Stimulated activated CD4-positive, alpha-beta T cell treated with anti-CD3 and anti-CD28 coated beads, Interleukin-4, amount 100 ng/mL, for 48 hours (primary cell): ENCODE measurements at regions not wholly inside any gene's neighbourhood (a gene's known extent, or its start where the extent isn't known, plus 50 kb on each side); places are given as distances from the start of the nearest gene placed in this dataset.
A peak's percentile ranks its signal among the peaks of the same experiment; 100 is the strongest.
"Not testable (repeated sequence)": the region's sequence is repeated elsewhere in the genome, so short reads cannot be mapped to it uniquely, and the experiment has no call there.

Source experiments
- DNase-seq, 2 donors: peaks; one replicate each; pipeline ENCODE4 v3.0.0-alpha.2; 2020; ENCODE audit warnings: low read depth in 2 of 2

GRCh38 chr16:13336907-13337881, 435.8 kb downstream of the SHISA9 start:
- not testable (repeated sequence) for DNase-seq

GRCh38 chr16:13338044-13338443, 436.6 kb downstream of the SHISA9 start:
- DNase-seq = no peak

GRCh38 chr16:13342675-13343074, 441.3 kb downstream of the SHISA9 start:
- DNase-seq = no peak

DNA sequence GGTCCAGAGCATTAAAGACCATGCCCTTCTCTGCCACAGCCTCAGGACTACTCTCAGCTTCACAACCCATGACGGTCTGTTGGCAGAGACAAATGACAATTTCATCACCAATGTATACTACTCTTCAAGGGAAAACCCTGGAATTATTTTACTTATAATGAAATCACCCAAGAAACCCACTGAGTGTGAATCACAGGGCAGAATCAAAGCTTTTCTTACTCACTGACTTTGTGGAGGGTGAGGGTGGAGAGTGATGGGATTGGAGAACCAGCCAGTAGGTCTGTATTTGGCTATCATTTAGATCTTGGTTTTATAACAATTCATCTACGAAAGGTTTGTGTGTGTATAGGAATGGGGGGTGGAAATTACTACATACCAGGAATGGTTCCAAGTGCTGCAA, 442.6 kb downstream of the SHISA9 start:
- no peak for DNase-seq

DNA sequence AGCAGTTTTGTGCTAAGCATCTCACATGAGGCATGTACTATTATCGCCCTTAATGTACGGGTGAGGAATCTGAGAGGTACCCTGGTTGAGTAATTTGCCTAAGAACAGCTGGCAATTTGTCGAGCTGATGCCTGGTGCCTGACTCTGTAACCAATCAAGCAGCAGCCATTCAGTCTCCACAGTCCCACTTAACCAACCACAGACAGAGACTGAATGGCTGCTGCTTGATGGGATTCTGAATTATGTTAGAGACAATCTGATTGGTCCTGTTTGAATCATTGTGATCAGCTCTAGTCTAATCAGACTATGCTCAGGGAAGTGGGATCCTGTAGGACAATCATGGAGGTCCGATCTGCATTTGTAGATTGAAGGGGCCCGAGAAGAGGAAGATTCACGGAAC, 447.0 kb downstream of the SHISA9 start:
- no peak for DNase-seq

DNA sequence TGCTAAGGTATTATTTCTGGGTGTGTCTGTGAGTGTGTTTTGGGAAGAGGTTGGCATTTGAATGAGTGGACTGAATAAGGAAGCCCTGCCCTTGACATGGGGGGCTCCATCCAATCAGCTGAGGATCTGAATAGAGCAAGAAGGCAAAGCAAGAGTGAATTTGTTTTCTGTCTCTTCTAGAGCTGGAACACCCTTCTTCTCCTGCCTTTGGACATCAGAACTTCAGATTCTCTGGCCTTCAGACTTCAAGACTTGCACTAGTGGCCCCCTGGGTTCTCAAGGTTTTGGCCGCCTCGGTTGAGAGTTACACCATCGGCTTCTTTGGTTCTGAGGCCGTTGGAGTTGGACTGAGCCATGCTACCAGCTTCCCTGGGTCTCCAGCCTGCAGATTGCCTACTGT, 448.6 kb downstream of the SHISA9 start:
- DNase-seq = no peak

DNA sequence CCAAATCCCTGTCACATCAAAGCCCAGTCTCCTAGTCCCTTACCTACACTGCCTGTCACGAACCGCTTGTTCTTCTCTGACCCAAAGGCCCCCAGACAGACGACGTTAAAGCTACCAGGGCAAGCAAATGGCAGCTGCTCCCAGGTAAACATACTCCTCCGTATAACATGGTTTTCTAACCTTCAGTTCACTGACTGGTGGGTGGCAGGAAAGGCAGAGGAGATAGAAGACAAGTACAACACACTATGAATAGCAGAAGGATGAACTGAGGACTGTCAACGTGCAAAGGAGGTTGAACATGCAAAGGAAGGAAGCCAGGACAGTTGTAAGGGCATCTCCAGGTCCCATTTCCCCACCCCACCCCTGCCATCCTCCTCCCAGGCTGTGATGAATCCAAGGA, 449.8 kb downstream of the SHISA9 start:
- no peak for DNase-seq

GRCh38 chr16:13351601-13352217, 450.3 kb downstream of the SHISA9 start:
- DNase-seq = no peak

- DNase-seq = not testable (repeated sequence)
Measured at GRCh38 chr16:13352796-13353195, 451.4 kb downstream of the SHISA9 start.

- DNase-seq = not testable (repeated sequence)
Measured at GRCh38 chr16:13357842-13358241, 456.4 kb downstream of the SHISA9 start.

DNA sequence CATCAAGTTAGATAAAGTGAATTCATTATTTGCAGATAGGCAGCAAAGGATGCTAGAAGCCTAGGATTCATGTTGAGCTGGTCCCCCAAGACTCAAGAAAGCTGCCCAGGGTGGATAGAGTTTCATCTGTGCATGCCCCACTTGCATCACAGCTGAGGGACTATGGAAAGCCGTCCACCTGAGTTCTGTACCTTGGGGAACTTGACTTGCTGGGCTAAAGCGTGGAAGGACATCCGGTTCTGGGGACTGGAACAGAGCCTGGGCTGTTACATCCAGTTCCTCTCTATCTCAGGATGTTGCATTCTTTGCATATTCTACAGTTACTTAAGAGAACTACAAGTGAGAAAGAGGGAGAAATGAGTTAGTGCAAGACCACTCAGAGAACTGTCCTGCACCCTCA, 458.4 kb downstream of the SHISA9 start:
- no peak for DNase-seq

GRCh38 chr16:13372421-13372820, 471.0 kb downstream of the SHISA9 start:
- DNase-seq = no peak

- DNase-seq = peak in 1 of 2 donors; percentile 2
Measured at GRCh38 chr16:13376174-13376573, 474.8 kb downstream of the SHISA9 start.

- no peak for DNase-seq
Measured at GRCh38 chr16:13377143-13377542, 475.7 kb downstream of the SHISA9 start.

DNA sequence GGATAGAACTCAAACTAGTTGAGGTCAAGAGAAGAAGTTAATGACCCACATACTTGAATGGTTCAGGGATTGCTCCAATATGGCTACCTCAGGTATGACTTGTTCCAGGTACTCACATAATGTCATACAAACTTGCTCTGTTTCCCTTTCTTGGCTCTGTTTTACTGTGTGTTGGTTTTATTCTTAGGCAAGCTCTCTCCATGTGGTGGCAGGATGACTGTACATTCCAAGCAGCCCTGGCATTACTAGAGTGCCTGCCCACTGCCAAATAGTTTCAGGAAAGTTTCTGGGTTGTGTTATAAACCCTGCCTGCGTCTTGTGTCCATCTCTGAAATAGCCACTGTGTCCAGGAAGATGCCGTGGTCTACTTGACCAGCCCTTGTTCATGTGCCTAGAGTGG, 476.8 kb downstream of the SHISA9 start:
- no peak for DNase-seq

- DNase-seq = no peak
Measured at GRCh38 chr16:13379266-13379665, 477.9 kb downstream of the SHISA9 start.

GRCh38 chr16:13385156-13386040, 484.0 kb downstream of the SHISA9 start:
- DNase-seq = not testable (repeated sequence)

DNA sequence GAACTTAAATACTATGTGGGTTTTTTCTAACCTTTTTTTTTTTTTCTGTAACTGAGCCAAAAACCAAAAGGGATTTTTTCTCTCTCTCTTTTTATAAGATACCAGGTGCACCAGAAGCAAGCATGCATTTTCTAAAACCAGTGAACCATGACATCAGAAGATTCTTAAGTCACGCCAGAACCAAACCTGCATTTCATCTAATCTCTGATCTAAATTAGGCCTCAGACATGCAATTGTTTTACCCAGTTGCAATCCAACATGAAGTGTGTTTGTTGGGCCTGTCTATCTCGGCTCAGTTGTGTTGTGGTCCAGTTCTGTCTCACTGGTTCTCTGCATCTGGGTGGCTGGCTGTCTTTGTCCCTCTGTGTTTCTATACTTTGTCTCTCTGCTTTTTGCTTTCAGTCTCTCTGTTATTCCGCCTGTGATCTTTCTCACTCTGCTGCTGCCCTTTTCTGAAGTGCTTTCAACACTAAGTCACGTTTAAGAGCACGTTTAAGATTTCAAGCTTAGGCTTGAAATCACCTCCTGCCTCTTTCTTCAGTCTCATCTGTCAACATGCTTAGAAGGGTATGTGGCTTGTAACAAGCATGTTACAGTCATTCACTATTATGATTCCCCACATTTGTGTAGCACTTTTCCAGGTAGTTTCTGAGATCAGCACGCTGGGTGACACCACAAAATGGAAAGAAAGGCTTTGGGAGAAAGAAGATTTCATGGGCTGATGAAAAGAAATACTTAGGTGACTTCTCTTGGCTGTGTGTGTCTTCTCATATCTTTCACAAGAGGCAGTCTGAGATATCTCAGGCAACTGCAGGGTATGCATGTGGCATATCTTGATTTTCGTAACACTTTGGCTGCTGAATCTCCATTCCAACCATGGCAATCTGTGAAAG, 488.9 kb downstream of the SHISA9 start:
- no peak for DNase-seq

DNA sequence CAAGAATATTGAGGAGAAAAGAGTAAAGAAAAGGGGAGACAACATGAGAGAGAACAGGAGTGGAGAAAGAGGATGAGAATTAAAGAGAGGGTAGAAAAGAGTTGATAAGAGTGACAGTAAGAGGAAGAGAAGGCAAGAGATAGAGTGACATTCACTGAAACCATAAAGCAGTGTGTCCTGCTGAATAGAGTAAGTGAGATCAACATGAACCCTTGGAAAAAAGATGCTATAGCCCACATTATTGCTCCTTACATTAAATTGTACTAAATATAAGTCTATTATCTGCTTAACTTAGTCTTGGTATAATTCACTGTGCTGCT, 489.5 kb downstream of the SHISA9 start:
- no peak for DNase-seq

DNA sequence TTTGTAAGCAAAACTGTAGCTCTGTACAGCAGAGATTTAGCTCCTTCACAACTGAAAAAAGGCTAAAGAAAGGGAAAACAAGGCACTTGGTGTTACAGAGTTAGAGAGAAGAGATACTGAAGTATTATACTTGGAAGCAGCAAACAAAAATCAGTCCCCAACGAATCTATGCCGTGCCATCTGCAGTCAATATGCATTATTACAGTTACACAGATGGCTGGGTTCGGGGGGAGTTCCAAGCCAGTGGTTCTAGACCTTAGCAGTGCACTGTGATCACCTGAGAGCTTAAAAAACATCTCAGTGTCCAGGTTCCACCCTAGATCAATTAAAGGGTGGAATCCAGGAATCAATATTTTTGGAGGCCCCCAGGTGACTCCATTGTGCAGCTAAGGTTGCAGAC, 489.9 kb downstream of the SHISA9 start:
- DNase-seq = no peak

GRCh38 chr16:13392341-13392740, 490.9 kb downstream of the SHISA9 start:
- DNase-seq = no peak
